ENCODE measurements at regions not wholly inside any gene's neighbourhood (a gene's known extent, or its start where the extent isn't known, plus 50 kb on each side); places are given as distances from the start of the nearest gene placed in this dataset.

DNA sequence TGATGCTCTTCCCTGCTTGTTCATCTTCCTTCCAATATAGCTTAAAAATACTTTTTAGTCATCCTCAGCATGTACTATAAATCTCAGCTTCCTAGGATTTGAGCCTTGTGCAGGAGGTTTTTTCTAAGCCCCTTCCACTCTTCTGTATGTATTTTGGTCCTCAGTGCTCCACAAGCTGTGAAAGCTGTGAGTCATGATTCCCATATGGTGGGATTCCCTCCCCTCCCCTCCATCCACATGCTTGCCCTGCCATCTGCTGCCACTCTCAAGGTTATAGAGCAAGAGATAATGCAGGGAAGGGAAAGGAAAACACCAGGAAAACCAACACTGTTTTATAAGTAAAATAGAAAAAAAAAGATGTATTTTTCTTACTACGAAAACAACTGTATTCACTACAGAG, 58.5 kb upstream of the AP1S2 start:
- TF ChIP-seq, protein P1, sequence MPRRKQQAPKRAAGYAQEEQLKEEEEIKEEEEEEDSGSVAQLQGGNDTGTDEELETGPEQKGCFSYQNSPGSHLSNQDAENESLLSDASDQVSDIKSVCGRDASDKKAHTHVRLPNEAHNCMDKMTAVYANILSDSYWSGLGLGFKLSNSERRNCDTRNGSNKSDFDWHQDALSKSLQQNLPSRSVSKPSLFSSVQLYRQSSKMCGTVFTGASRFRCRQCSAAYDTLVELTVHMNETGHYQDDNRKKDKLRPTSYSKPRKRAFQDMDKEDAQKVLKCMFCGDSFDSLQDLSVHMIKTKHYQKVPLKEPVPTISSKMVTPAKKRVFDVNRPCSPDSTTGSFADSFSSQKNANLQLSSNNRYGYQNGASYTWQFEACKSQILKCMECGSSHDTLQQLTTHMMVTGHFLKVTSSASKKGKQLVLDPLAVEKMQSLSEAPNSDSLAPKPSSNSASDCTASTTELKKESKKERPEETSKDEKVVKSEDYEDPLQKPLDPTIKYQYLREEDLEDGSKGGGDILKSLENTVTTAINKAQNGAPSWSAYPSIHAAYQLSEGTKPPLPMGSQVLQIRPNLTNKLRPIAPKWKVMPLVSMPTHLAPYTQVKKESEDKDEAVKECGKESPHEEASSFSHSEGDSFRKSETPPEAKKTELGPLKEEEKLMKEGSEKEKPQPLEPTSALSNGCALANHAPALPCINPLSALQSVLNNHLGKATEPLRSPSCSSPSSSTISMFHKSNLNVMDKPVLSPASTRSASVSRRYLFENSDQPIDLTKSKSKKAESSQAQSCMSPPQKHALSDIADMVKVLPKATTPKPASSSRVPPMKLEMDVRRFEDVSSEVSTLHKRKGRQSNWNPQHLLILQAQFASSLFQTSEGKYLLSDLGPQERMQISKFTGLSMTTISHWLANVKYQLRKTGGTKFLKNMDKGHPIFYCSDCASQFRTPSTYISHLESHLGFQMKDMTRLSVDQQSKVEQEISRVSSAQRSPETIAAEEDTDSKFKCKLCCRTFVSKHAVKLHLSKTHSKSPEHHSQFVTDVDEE (CRISPR knock-in tag; IDR thresholded peaks at IDR 0.05): no peak
- no peak for TF ChIP-seq ARNTL (CRISPR knock-in tag; IDR thresholded peaks at IDR 0.05; ENCODE audit: borderline replicate concordance, low read depth)
- no peak for TF ChIP-seq TCF4 (CRISPR knock-in tag; IDR thresholded peaks at IDR 0.05; ENCODE audit: borderline replicate concordance)
- TF ChIP-seq, protein P2, sequence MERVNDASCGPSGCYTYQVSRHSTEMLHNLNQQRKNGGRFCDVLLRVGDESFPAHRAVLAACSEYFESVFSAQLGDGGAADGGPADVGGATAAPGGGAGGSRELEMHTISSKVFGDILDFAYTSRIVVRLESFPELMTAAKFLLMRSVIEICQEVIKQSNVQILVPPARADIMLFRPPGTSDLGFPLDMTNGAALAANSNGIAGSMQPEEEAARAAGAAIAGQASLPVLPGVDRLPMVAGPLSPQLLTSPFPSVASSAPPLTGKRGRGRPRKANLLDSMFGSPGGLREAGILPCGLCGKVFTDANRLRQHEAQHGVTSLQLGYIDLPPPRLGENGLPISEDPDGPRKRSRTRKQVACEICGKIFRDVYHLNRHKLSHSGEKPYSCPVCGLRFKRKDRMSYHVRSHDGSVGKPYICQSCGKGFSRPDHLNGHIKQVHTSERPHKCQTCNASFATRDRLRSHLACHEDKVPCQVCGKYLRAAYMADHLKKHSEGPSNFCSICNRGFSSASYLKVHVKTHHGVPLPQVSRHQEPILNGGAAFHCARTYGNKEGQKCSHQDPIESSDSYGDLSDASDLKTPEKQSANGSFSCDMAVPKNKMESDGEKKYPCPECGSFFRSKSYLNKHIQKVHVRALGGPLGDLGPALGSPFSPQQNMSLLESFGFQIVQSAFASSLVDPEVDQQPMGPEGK (CRISPR knock-in tag; IDR thresholded peaks at IDR 0.05; ENCODE audit: borderline replicate concordance): no peak
- TF ChIP-seq GLIS3 (CRISPR knock-in tag; IDR thresholded peaks at IDR 0.05): no peak
- no peak for TF ChIP-seq ZFP30 (CRISPR knock-in tag; IDR thresholded peaks at IDR 0.05)
- TF ChIP-seq, protein P3, sequence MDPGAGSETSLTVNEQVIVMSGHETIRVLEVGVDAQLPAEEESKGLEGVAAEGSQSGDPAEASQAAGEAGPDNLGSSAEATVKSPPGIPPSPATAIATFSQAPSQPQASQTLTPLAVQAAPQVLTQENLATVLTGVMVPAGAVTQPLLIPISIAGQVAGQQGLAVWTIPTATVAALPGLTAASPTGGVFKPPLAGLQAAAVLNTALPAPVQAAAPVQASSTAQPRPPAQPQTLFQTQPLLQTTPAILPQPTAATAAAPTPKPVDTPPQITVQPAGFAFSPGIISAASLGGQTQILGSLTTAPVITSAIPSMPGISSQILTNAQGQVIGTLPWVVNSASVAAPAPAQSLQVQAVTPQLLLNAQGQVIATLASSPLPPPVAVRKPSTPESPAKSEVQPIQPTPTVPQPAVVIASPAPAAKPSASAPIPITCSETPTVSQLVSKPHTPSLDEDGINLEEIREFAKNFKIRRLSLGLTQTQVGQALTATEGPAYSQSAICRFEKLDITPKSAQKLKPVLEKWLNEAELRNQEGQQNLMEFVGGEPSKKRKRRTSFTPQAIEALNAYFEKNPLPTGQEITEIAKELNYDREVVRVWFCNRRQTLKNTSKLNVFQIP (CRISPR knock-in tag; IDR thresholded peaks at IDR 0.05; ENCODE audit: borderline replicate concordance, low read depth): no peak
- TF ChIP-seq ZFP3 (CRISPR knock-in tag; IDR thresholded peaks at IDR 0.05): no peak
- no peak for TF ChIP-seq ZNF565 (CRISPR knock-in tag; conservative IDR thresholded peaks at IDR 0.05; ENCODE audit: low read depth)
- no peak for TF ChIP-seq TOX (CRISPR knock-in tag; IDR thresholded peaks at IDR 0.05; ENCODE audit: borderline replicate concordance)
- TF ChIP-seq BACH2 (CRISPR knock-in tag; IDR thresholded peaks at IDR 0.05; ENCODE audit: borderline replicate concordance): no peak
- TF ChIP-seq OSR1 (CRISPR knock-in tag; IDR thresholded peaks at IDR 0.05): no peak
- TF ChIP-seq RARB (CRISPR knock-in tag; IDR thresholded peaks at IDR 0.05): no peak
- no peak for TF ChIP-seq PPARA (CRISPR knock-in tag; IDR thresholded peaks at IDR 0.05; ENCODE audit: borderline replicate concordance)
